H1 (cell line): ENCODE measurements at regions not wholly inside any gene's neighbourhood (a gene's known extent, or its start where the extent isn't known, plus 50 kb on each side); places are given as distances from the start of the nearest gene placed in this dataset.

Experiments used
- CTCF ChIA-PET: fragments of 300-600 bp; sonication (Branson Sonifier 250); formaldehyde crosslinking; loops from one replicate; lab custom pipeline; 2021; ENCODE audit not compliant: partially characterized antibody; lab: Charles Lee
- POLR2A ChIA-PET: fragments of 300-600 bp; sonication (Branson Sonifier 250); formaldehyde crosslinking; loops from one replicate; lab custom pipeline; 2021; ENCODE audit warnings: inconsistent platforms; ENCODE audit not compliant: partially characterized antibody; lab: Charles Lee
- DNase-seq, 2 experiments: peaks; one replicate each; pipeline versions ENCODE4 v3.0.0 to v3.0.0-alpha.2; 2010 to 2022; ENCODE audit warnings: low spot score in 2 of 2, low read depth in 1 of 2, mixed read lengths in 1 of 2
- FAIRE-seq: peaks from 2 replicates; lab custom pipeline; 2011; peaks lifted over from hg19 to GRCh38; lab: Jason Lieb, UNC
- H2AFZ ChIP-seq: 2 replicates; pipeline ENCODE4 v1.8.1; 2012; ENCODE audit warnings: low read length, inconsistent platforms
- H2AK5ac ChIP-seq: 2 replicates; pipeline ENCODE4 v1.6.1; 2013; ENCODE audit warnings: low read depth, low read length
- H2BK120ac ChIP-seq: replicated peaks from 2 replicates; pipeline ENCODE3; 2013; ENCODE audit warnings: low read depth, low read length, inconsistent platforms
- H2BK12ac ChIP-seq: 2 replicates; pipeline ENCODE4 v1.6.1; 2013; ENCODE audit warnings: low read depth, low read length
- H2BK15ac ChIP-seq: 2 replicates; pipeline ENCODE4 v1.6.1; 2013; ENCODE audit warnings: low read length
- H2BK20ac ChIP-seq: 2 replicates; pipeline ENCODE4 v1.6.1; 2013; ENCODE audit warnings: low read length
- H2BK5ac ChIP-seq: 2 replicates; pipeline ENCODE4 v1.6.1; 2013; ENCODE audit warnings: low read depth, low read length
- H3K14ac ChIP-seq: 2 replicates; pipeline ENCODE4 v1.6.1; 2013; ENCODE audit warnings: inconsistent platforms; ENCODE audit not compliant: insufficient read length
- H3K18ac ChIP-seq: 2 replicates; pipeline ENCODE4 v1.6.1; 2013; ENCODE audit warnings: low read length; ENCODE audit errors: extremely low read depth
- H3K23ac ChIP-seq: 2 replicates; pipeline ENCODE4 v1.6.1; 2013; ENCODE audit warnings: inconsistent platforms; ENCODE audit not compliant: insufficient read length
- H3K23me2 ChIP-seq: 2 replicates; pipeline ENCODE4 v1.6.1; 2013; ENCODE audit warnings: low read depth, low read length
- H3K27ac ChIP-seq: 2 replicates; pipeline ENCODE4 v1.6.1; 2011; ENCODE audit warnings: low read depth, low read length, inconsistent platforms
- H3K27me3 ChIP-seq, 4 experiments: replicated peaks in 1 of 4; 1 replicate in 1 of 4; 2 replicates in 3 of 4; pipeline versions ENCODE4 v1.6.1 to v1.8.1; 2011 to 2013; ENCODE audit warnings: low read length in 3 of 4, mild to moderate bottlenecking in 3 of 4, inconsistent platforms in 2 of 4, mixed read lengths in 2 of 4, moderate library complexity in 1 of 4; ENCODE audit not compliant: control insufficient read depth in 3 of 4, insufficient read depth in 3 of 4; ENCODE audit errors: extremely low read depth in 1 of 4
- H3K36me3 ChIP-seq, 4 experiments: 2 replicates each; pipeline versions ENCODE4 v1.6.1 to v1.8.1; 2011 to 2013; ENCODE audit warnings: mild to moderate bottlenecking in 4 of 4, low read length in 3 of 4, moderate library complexity in 2 of 4, control low read depth in 1 of 4, inconsistent platforms in 1 of 4; ENCODE audit not compliant: insufficient read depth in 4 of 4, control insufficient read depth in 2 of 4
- H3K4ac ChIP-seq: replicated peaks from 2 replicates; pipeline ENCODE3; 2013; ENCODE audit warnings: low read length, low read depth, mixed read lengths, inconsistent platforms; ENCODE audit not compliant: insufficient read length
- H3K4me1 ChIP-seq, 4 experiments: replicated peaks in 1 of 4; 1 replicate in 1 of 4; 2 replicates in 3 of 4; pipeline versions ENCODE4 v1.6.1 to v1.8.1; 2011 to 2013; ENCODE audit warnings: low read length in 3 of 4, inconsistent platforms in 2 of 4, mixed read lengths in 1 of 4; ENCODE audit not compliant: insufficient read depth in 4 of 4, control insufficient read depth in 3 of 4
- H3K4me2 ChIP-seq, 2 experiments: 2 replicates each; pipeline versions ENCODE4 v1.6.1 to v1.8.1; 2011 to 2013; ENCODE audit warnings: low read depth in 2 of 2, low read length in 2 of 2, control low read depth in 1 of 2, inconsistent platforms in 1 of 2, mild to moderate bottlenecking in 1 of 2; ENCODE audit not compliant: insufficient read depth in 1 of 2
- H3K4me3 ChIP-seq, 4 experiments: fragments of 200-600, 300-600 bp in 1 of 4; sonication (generic), shearing (Covaris generic), sonication (Bioruptor Twin) in 1 of 4; 2 replicates each; pipeline versions ENCODE4 v1.5.1 to v1.8.1; 2011 to 2016; ENCODE audit warnings: low read length in 4 of 4, low read depth in 3 of 4, control low read depth in 2 of 4, inconsistent platforms in 2 of 4, mild to moderate bottlenecking in 2 of 4, mixed read lengths in 1 of 4, moderate library complexity in 1 of 4; ENCODE audit not compliant: insufficient read depth in 2 of 4; ENCODE audit errors: extremely low read depth in 1 of 4
- H3K56ac ChIP-seq: replicated peaks from 2 replicates; pipeline ENCODE3; 2013; ENCODE audit warnings: low read depth, mild to moderate bottlenecking, mixed read lengths, low read length, inconsistent platforms; ENCODE audit not compliant: insufficient read length
- H3K79me1 ChIP-seq: 2 replicates; pipeline ENCODE4 v1.6.1; 2013; ENCODE audit warnings: low read depth, low read length, control low read depth
- H3K79me2 ChIP-seq, 2 experiments: 2 replicates each; pipeline versions ENCODE4 v1.6.1 to v1.8.1; 2012 to 2013; ENCODE audit warnings: low read length in 2 of 2, mild to moderate bottlenecking in 2 of 2, inconsistent platforms in 1 of 2; ENCODE audit not compliant: insufficient read depth in 2 of 2, control insufficient read depth in 1 of 2
- H3K9ac ChIP-seq, 4 experiments: replicated peaks in 1 of 4; 1 replicate in 1 of 4; 2 replicates in 3 of 4; pipeline versions ENCODE4 v1.6.1 to v1.8.1; 2011 to 2013; ENCODE audit warnings: low read depth in 3 of 4, low read length in 3 of 4, control low read depth in 2 of 4, mild to moderate bottlenecking in 2 of 4, moderate library complexity in 2 of 4, inconsistent platforms in 1 of 4; ENCODE audit errors: extremely low read depth in 1 of 4
- H3K9me3 ChIP-seq, 2 experiments: 2 replicates each; pipeline versions ENCODE4 v1.6.1 to v1.8.1; 2012 to 2013; ENCODE audit warnings: mild to moderate bottlenecking in 2 of 2, moderate library complexity in 2 of 2, control low read depth in 1 of 2, inconsistent platforms in 1 of 2, low read depth in 1 of 2, low read length in 1 of 2, mixed read lengths in 1 of 2; ENCODE audit not compliant: insufficient read depth in 2 of 2
- H4K20me1 ChIP-seq, 2 experiments: replicated peaks in 1 of 2; 2 replicates each; pipeline versions ENCODE3 to v1.8.1; 2011 to 2013; ENCODE audit warnings: inconsistent platforms in 2 of 2, low read length in 2 of 2, mild to moderate bottlenecking in 1 of 2; ENCODE audit not compliant: insufficient read depth in 2 of 2, control insufficient read depth in 1 of 2
- H4K5ac ChIP-seq: 2 replicates; pipeline ENCODE4 v1.6.1; 2013; ENCODE audit warnings: low read length, low read depth, mixed read lengths, inconsistent platforms; ENCODE audit not compliant: insufficient read length
- H4K8ac ChIP-seq: 2 replicates; pipeline ENCODE4 v1.8.0; 2013; ENCODE audit warnings: mild to moderate bottlenecking, moderate library complexity, low read length, inconsistent platforms; ENCODE audit not compliant: insufficient read depth; ENCODE audit errors: extremely low read depth
- H4K91ac ChIP-seq: replicated peaks from 2 replicates; pipeline ENCODE3; 2013; ENCODE audit warnings: low read length, mixed read lengths, inconsistent platforms; ENCODE audit not compliant: insufficient read length
- ASH2L ChIP-seq: fragments of 200-600, 300-600 bp; sonication (generic); IDR thresholded peaks from one replicate; pipeline ENCODE4 v1.7.1; 2017; ENCODE audit warnings: low read length
- CBX5 ChIP-seq: fragments of 300-800, 300-1000 bp; sonication (generic); IDR thresholded peaks from 2 replicates; pipeline ENCODE4 v1.7.1; 2016; ENCODE audit warnings: antibody characterized with exemption, low read length, low read depth
- KDM4A ChIP-seq: IDR thresholded peaks from one replicate; pipeline ENCODE4 v1.7.1; 2012; ENCODE audit warnings: low read depth, mild to moderate bottlenecking, moderate library complexity, low read length, inconsistent platforms; ENCODE audit not compliant: severe bottlenecking
- PHF8 ChIP-seq: fragments of 200-600 bp; sonication (generic); conservative IDR thresholded peaks from 2 replicates; pipeline ENCODE4 v1.7.1; 2012; ENCODE audit warnings: low read depth, mild to moderate bottlenecking, inconsistent platforms, low read length, moderate library complexity
- POU5F1 ChIP-seq: IDR thresholded peaks from 2 replicates; pipeline ENCODE4 v1.6.1; 2011; ENCODE audit warnings: low read depth, mild to moderate bottlenecking, low read length, moderate library complexity
- SP2 ChIP-seq: IDR thresholded peaks from 2 replicates; pipeline ENCODE4 v1.6.1; 2012; ENCODE audit warnings: mild to moderate bottlenecking, low read length, inconsistent platforms
- SP4 ChIP-seq: IDR thresholded peaks from 2 replicates; pipeline ENCODE4 v1.6.1; 2012; ENCODE audit warnings: low read length, inconsistent platforms
- TAF7 ChIP-seq: optimal IDR thresholded peaks from 2 replicates; pipeline ENCODE3; 2011; ENCODE audit warnings: low read depth, mild to moderate bottlenecking, inconsistent platforms, low read length, moderate library complexity, borderline replicate concordance
- YY1 ChIP-seq: IDR thresholded peaks from 2 replicates; pipeline ENCODE4 v1.6.1; 2011; ENCODE audit warnings: low read depth, mild to moderate bottlenecking, low read length
- WGBS, 2 experiments: shearing (Covaris generic) in 1 of 2; methylation state at CpG; one replicate each; pipeline versions ENCODE4 v1.1.6 to v1.1.7; 2013 to 2015; ENCODE audit warnings: low lambda C conversion rate in 2 of 2, mixed read lengths in 2 of 2, inconsistent platforms in 1 of 2, low coverage in 1 of 2, missing lambda C conversion rate in 1 of 2; ENCODE audit not compliant: insufficient replicate concordance in 2 of 2, insufficient coverage in 1 of 2, insufficient read length in 1 of 2; ENCODE audit errors: extremely low coverage in 1 of 2, missing lambda C conversion rate in 1 of 2; 5-methylcytosine and 5-hydroxymethylcytosine counted together
- TF ChIP-seq, protein P1 (sequence below), 3 experiments: IDR thresholded peaks; 1 replicate in 2 of 3; 2 replicates in 1 of 3; pipeline versions ENCODE4 v1.5.1 to v1.6.1; 2011; ENCODE audit warnings: low read length in 3 of 3, mild to moderate bottlenecking in 3 of 3, inconsistent platforms in 2 of 3, low read depth in 1 of 3, moderate library complexity in 1 of 3; ENCODE audit not compliant: insufficient read depth in 1 of 3; ENCODE audit errors: control extremely low read depth in 1 of 3

DNA sequence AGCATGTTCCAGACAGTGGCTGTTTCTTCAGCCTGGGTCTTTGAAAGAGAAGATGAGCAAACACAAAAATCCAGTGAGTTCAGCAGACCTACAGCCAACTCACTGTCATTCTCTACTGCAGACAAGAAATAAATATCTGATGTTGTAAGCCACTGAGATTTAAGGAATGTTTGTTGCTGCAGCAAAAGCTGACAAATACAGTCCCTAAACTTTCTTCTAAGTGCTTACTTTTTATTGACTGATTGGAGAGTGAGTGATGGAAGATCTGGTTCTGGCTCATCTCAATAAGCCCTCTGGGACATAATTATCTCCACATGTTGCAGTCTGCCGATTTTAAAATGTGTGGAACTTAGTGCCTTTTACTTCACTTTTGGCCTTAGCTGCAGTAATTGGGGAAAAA, 69.9 kb upstream of the LMNB1 start:
- H2BK12ac ChIP-seq: no peak overlapping the region
- no peak for TF ChIP-seq KDM4A
- TF ChIP-seq TAF7: no peak
- TF ChIP-seq, protein P1, sequence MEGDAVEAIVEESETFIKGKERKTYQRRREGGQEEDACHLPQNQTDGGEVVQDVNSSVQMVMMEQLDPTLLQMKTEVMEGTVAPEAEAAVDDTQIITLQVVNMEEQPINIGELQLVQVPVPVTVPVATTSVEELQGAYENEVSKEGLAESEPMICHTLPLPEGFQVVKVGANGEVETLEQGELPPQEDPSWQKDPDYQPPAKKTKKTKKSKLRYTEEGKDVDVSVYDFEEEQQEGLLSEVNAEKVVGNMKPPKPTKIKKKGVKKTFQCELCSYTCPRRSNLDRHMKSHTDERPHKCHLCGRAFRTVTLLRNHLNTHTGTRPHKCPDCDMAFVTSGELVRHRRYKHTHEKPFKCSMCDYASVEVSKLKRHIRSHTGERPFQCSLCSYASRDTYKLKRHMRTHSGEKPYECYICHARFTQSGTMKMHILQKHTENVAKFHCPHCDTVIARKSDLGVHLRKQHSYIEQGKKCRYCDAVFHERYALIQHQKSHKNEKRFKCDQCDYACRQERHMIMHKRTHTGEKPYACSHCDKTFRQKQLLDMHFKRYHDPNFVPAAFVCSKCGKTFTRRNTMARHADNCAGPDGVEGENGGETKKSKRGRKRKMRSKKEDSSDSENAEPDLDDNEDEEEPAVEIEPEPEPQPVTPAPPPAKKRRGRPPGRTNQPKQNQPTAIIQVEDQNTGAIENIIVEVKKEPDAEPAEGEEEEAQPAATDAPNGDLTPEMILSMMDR (IDR thresholded peaks at IDR 0.05; ENCODE audit: control extremely low read depth in 1 of 3, insufficient read depth in 1 of 3, low read depth in 1 of 3, low read length in 3 of 3): no peak
- no peak for TF ChIP-seq SP2
- no peak for TF ChIP-seq ASH2L
- no peak for TF ChIP-seq CBX5
- no peak for TF ChIP-seq PHF8
- TF ChIP-seq YY1: no peak
- TF ChIP-seq SP4: no peak
- no peak for TF ChIP-seq POU5F1
- no peaks in the 10 kb centered on the region for H3K79me1 ChIP-seq
- no peak overlapping the region for H2AK5ac ChIP-seq
- H2BK5ac ChIP-seq: no peak overlapping the region
- H3K56ac ChIP-seq: no peak overlapping the region
- H2BK20ac ChIP-seq: no peak overlapping the region
- H3K27me3 ChIP-seq: no peaks in the 10 kb centered on the region
- FAIRE-seq (no peak), DNase-seq (no peak)
- WGBS, 2 experiments: 89% methylated on average over 1 of the region's 1 CpG; no CpG with 5 or more reads in 1 of the 2 experiments
- no peak overlapping the region for H3K4ac ChIP-seq
- no peak overlapping the region for H4K5ac ChIP-seq
- no peak overlapping the region for H3K18ac ChIP-seq
- POLR2A ChIA-PET: interaction anchor here (0.6 kb wide), 1 partner anchor 491 kb away, joined by 3 read pairs; no protein-coding TSS in a partner anchor
- H3K4me1 ChIP-seq: no peaks in the 10 kb centered on the region
- H3K36me3 ChIP-seq: no peaks in the 10 kb centered on the region
- peaks cover 2% of the 10 kb centered on the region; the same call in 1 of the 2 replicates for H3K23me2 ChIP-seq
- H2AFZ ChIP-seq: no peak overlapping the region
- no peak overlapping the region for H3K9ac ChIP-seq
- H3K9me3 ChIP-seq: no peaks in the 10 kb centered on the region
- no peak overlapping the region for H3K27ac ChIP-seq
- no peaks in the 10 kb centered on the region for H3K79me2 ChIP-seq
- no peak overlapping the region for H3K4me3 ChIP-seq
- H3K4me2 ChIP-seq: no peak overlapping the region
- H2BK15ac ChIP-seq: no peak overlapping the region
- CTCF ChIA-PET: interaction anchor here (1.3 to 1.5 kb wide), 2 partner anchors 29 to 31 kb away, joined by 4 read pairs; no protein-coding TSS in a partner anchor
- no peak overlapping the region for H3K23ac ChIP-seq
- no peak overlapping the region for H2BK120ac ChIP-seq
- H4K91ac ChIP-seq: no peak overlapping the region
- no peak overlapping the region for H3K14ac ChIP-seq
- H4K20me1 ChIP-seq: no peaks in the 10 kb centered on the region
- H4K8ac ChIP-seq: no peak overlapping the region
